Ishikawa (cell line): ENCODE measurements at regions not wholly inside any gene's neighbourhood (a gene's known extent, or its start where the extent isn't known, plus 50 kb on each side); places are given as distances from the start of the nearest gene placed in this dataset.
A peak's percentile ranks its signal among the peaks of the same experiment; 100 is the strongest.

ENCODE experiments used
- CEBPB ChIP-seq: IDR thresholded peaks from 2 replicates; pipeline ENCODE4 v1.6.1; 2012
- CREB1 ChIP-seq: IDR thresholded peaks from 2 replicates; pipeline ENCODE4 v1.6.1; 2012; ENCODE audit warnings: low read depth
- EGR1 ChIP-seq: IDR thresholded peaks from 2 replicates; pipeline ENCODE4 v1.6.1; 2012
- EP300 ChIP-seq: IDR thresholded peaks from 2 replicates; pipeline ENCODE4 v1.6.1; 2012; ENCODE audit warnings: borderline replicate concordance
- FOXM1 ChIP-seq: IDR thresholded peaks from 2 replicates; pipeline ENCODE4 v1.6.1; 2012; ENCODE audit warnings: low read depth, borderline replicate concordance
- NFIC ChIP-seq: IDR thresholded peaks from 2 replicates; pipeline ENCODE4 v1.6.1; 2012
- RAD21 ChIP-seq: IDR thresholded peaks from 2 replicates; pipeline ENCODE4 v1.6.1; 2012; ENCODE audit warnings: low read depth
- TAF1 ChIP-seq: IDR thresholded peaks from 2 replicates; pipeline ENCODE4 v1.6.1; 2012; ENCODE audit warnings: low read depth, mild to moderate bottlenecking
- TCF12 ChIP-seq: IDR thresholded peaks from 2 replicates; pipeline ENCODE4 v1.6.1; 2012; ENCODE audit warnings: low read depth
- TEAD4 ChIP-seq: IDR thresholded peaks from 2 replicates; pipeline ENCODE4 v1.6.1; 2012
- USF1 ChIP-seq: IDR thresholded peaks from 2 replicates; pipeline ENCODE4 v1.6.1; 2012
- YY1 ChIP-seq: IDR thresholded peaks from 2 replicates; pipeline ENCODE4 v1.6.1; 2012; ENCODE audit warnings: low read depth
- ZBTB7A ChIP-seq: IDR thresholded peaks from 2 replicates; pipeline ENCODE4 v1.6.1; 2012; ENCODE audit warnings: low read depth
- TF ChIP-seq, protein P1 (sequence below): IDR thresholded peaks from 2 replicates; pipeline ENCODE4 v1.6.1; 2012
- TF ChIP-seq, protein P2 (sequence below): IDR thresholded peaks from 2 replicates; pipeline ENCODE4 v1.6.1; 2012; ENCODE audit warnings: low read depth, mild to moderate bottlenecking

DNA sequence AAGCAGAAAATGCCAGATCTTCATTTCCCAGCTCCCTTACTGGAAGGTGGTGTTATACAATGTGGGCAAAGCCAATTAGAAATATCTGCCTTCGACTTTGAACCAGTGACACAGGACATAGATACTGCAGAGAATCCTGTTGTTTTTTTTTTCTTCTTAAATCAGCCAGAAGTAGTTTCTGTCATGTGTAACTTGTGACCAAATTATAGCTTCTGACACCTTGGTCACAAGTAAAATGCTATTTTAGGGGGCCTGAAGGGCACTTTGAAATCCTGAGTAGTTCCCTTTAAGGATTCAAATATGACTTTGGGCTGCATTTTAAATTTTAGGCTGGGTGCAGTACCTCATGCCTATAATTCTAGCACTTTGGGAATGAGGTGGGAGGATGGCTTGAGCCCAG, 89.0 kb upstream of the TLK1 start:
- TF ChIP-seq ZBTB7A, result no peak
- TF ChIP-seq EP300, result no peak
- TF ChIP-seq YY1, result no peak
- TF ChIP-seq TEAD4, result no peak

DNA sequence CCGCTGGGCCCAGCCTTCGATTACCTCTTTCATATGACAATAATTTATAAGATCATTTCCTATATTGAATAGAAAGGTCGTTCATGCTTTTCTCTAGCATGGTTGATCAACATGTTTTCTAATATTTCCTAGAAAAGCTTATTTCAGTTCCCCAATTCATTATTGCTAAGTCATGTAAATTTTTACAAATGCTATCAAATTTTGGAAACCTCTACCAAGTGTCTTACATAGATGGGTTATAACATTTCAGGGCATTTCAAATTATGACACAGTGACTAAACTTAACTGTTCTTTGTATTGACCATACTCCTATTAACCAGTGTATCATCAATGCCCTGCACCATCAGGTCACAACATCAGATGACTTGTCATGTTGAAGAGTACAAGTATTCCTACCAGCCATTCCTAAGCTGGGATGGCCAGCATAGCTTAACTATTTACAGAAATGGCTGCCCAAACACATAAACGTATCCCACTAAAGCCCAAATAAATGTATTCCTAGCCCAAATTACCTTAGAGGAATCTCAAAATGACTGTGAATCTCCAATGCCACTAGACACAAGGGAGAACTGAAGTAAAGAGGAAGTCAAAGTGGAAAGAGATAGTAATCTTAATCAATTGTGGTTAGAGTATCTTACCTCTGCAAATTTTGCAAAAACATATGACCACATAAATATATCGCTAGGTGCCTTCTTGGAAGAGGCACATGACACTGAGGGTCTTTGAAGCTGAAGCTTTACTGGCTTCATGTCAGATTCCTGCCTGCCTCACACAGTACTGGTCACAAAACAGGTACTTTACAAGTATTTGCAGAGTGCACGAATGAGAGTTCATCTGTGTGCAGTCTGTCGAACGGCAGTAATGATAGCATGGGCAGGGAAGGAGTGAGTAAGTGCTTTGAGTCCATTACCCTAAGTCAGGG, 87.3 kb upstream of the TLK1 start:
- no peak for TF ChIP-seq TAF1
- no peak for TF ChIP-seq RAD21
- TF ChIP-seq TCF12, result no peak
- no peak for TF ChIP-seq TEAD4

DNA sequence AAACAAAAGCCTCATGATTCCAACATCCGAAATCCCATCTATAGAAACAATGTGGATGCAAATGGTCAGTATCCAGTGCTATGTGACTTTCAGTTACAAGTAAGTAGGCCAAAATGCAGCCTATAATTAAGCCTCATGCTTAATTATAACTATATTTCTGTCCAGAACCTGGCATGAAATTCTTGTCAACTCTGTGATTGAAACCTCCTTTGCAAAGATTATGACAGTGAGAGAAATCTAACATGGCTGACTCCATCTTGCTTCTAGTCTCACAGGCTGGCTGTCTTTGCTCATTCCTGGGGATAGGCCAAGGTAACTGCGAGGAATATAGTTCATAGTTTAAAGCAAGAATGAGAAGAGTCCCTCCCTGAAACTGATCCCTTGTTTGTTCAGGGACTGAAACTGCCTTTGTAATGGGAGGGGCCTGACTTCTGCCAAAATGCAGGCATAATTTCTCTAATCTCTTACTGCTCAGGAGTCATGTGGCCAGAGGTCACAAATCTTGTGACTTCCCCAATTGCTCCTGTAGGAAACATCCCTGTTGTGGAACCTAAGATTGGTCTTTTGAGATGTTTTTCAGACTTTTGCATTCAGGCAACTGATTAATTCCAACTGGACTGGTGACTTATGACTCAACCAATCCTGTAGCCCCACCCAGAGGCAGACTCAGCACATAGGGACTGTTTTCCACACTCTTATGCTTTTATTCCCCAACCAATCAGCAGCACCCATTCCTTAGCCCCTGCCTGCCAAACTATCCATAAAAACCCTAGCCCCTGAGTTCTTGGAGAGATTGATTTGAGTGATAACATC, 84.5 kb upstream of the TLK1 start:
- TF ChIP-seq, protein P1, sequence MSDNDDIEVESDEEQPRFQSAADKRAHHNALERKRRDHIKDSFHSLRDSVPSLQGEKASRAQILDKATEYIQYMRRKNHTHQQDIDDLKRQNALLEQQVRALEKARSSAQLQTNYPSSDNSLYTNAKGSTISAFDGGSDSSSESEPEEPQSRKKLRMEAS, result no peak
- peak; percentile 50 for TF ChIP-seq RAD21

DNA sequence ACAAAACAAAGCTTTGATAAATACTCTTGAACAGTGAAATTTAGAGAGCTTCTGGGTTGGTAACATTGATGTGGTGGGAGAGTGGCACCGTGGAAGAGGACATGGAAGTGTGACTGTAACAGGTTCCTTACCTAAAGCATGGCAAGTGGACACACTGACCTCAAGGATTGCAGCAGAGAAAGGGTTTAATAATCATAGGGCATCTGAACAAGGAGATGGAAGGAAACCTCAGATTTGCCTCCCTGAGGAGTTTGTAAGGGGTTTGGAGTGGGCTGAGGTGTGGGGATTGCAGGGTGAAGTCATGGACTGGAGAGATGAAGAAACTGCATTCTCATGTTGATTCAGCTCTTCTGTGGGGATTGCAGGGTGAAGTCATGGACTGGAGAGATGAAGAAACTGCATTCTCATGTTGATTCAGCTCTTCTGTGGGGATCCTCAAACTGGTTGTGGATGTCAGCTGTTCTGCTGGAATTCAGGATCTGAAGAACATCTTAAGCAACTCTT, 83.8 kb upstream of the TLK1 start:
- TF ChIP-seq EP300 (no peak), TCF12 (no peak), NFIC (no peak), TAF1 (no peak), ZBTB7A (no peak), CREB1 (no peak), RAD21 (no peak), FOXM1 (no peak), YY1 (no peak), CEBPB (no peak), EGR1 (no peak), USF1 (no peak), TEAD4 (no peak)
- TF ChIP-seq, protein P1, result no peak

DNA sequence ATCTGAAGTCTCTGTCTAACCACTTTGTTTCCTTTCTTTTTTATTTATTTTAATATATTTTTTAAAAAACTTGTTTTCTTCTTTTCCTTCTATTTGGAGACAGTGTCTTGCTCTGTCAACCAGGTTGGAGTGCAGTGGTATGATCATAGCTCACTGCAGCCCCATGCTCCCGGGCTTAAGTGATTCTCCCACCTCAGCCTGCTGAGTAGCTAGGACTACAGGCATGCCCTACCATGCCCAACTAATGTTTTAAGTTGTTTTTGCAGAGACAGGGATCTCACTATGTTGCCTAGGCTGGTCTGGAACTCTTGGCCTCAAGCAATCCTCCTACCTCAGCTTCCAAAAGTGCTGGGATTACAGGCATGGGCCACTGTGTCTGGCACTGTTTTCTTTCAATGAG, 81.1 kb upstream of the TLK1 start:
- TF ChIP-seq, protein P2, sequence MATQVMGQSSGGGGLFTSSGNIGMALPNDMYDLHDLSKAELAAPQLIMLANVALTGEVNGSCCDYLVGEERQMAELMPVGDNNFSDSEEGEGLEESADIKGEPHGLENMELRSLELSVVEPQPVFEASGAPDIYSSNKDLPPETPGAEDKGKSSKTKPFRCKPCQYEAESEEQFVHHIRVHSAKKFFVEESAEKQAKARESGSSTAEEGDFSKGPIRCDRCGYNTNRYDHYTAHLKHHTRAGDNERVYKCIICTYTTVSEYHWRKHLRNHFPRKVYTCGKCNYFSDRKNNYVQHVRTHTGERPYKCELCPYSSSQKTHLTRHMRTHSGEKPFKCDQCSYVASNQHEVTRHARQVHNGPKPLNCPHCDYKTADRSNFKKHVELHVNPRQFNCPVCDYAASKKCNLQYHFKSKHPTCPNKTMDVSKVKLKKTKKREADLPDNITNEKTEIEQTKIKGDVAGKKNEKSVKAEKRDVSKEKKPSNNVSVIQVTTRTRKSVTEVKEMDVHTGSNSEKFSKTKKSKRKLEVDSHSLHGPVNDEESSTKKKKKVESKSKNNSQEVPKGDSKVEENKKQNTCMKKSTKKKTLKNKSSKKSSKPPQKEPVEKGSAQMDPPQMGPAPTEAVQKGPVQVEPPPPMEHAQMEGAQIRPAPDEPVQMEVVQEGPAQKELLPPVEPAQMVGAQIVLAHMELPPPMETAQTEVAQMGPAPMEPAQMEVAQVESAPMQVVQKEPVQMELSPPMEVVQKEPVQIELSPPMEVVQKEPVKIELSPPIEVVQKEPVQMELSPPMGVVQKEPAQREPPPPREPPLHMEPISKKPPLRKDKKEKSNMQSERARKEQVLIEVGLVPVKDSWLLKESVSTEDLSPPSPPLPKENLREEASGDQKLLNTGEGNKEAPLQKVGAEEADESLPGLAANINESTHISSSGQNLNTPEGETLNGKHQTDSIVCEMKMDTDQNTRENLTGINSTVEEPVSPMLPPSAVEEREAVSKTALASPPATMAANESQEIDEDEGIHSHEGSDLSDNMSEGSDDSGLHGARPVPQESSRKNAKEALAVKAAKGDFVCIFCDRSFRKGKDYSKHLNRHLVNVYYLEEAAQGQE, result no peak
- no peak for TF ChIP-seq YY1
- TF ChIP-seq EP300, result no peak
- TF ChIP-seq USF1, result no peak
- no peak for TF ChIP-seq RAD21
- TF ChIP-seq, protein P1, result no peak
- TF ChIP-seq CEBPB, result no peak
- no peak for TF ChIP-seq TCF12
- TF ChIP-seq TAF1, result no peak
- no peak for TF ChIP-seq ZBTB7A
- TF ChIP-seq CREB1, result no peak
- no peak for TF ChIP-seq EGR1
- TF ChIP-seq NFIC, result no peak
- no peak for TF ChIP-seq FOXM1
- TF ChIP-seq TEAD4, result no peak

- TF ChIP-seq ZBTB7A, result no peak
- TF ChIP-seq USF1, result no peak
- TF ChIP-seq YY1, result no peak
- TF ChIP-seq CREB1, result no peak
- no peak for TF ChIP-seq TAF1
- no peak for TF ChIP-seq TCF12
- TF ChIP-seq TEAD4, result no peak
- TF ChIP-seq EGR1, result no peak
- TF ChIP-seq NFIC, result no peak
- TF ChIP-seq RAD21, result no peak
- TF ChIP-seq FOXM1, result no peak
- TF ChIP-seq, protein P1, result no peak
- no peak for TF ChIP-seq CEBPB
- TF ChIP-seq EP300, result no peak
- TF ChIP-seq, protein P2, result no peak
Measured at GRCh38 chr2:171238946-171239345, 78.3 kb upstream of the TLK1 start.
